ENCODE measurements at regions not wholly inside any gene's neighbourhood (a gene's known extent, or its start where the extent isn't known, plus 50 kb on each side); places are given as distances from the start of the nearest gene placed in this dataset.
A peak's percentile ranks its signal among the peaks of the same experiment; 100 is the strongest.
"Not testable (repeated sequence)": the region's sequence is repeated elsewhere in the genome, so short reads cannot be mapped to it uniquely, and the experiment has no call there.

GRCh38 chr22:26916236-26916635 lies 258.8 kb downstream of the MIAT start:
- no peak for DNase-seq (ENCODE audit: low read depth)

DNA sequence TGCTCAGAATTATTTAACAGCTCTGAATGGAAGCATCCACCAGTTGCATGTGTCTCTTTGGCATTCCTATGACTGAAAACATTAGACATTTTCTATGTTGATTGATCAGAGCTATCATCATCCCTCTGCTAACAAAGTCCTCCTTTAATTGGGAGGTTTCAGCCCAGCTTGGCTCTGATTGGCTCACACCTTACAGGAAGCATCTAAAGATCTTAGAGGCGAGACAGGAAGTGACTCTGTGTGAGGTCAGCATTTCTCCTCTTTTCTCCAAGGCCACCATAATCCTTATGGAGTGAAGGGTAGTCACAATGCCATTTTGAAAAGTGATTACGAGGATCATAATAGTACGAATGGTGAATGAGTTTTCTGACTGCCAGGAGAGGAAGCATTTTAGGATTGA lies 260.8 kb downstream of the MIAT start:
- DNase-seq (ENCODE audit: low read depth): no peak

DNA sequence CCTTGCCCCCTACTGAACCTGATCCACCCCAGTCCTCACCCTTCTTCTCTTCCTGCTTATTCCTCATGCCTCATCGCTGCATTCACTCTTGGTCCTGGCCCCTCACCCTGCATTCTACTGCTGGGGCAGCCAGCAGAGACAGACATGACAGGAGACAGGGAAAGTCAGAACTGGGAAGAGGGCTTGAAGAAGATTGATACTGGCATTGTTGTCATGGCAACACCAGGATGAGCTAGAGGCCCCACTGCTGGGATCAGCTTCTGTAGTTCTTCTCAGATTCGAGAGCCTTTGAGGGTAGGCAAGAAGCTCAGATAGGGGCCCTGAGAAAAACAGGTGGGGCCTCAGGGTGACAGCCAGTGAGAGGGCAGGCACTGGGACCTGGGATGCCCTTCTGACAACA lies 264.3 kb downstream of the MIAT start:
- DNase-seq (ENCODE audit: low read depth): no peak

- no peak for DNase-seq (ENCODE audit: low read depth)
These were observed 265.4 kb downstream of the MIAT start for GRCh38 chr22:26922806-26923205.

DNA sequence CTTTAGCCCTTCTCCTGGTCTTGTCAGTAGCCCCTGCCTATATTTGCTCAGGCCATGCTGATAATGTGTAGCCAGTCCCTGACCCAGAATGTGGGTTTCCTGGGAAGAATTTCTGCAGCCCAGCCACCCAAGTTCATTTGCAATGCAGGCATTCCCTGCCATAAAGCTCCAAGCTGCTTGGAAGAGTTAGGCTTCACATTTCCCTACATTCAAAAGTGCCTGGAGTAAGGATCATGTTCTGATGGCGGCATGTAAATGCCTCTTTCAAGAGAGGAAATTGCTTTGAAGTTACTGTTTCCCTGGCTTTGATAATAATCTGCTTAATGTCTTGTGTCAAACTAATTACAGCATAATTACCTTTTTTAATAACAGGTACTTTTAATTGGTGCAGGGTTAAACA lies 266.1 kb downstream of the MIAT start:
- DNase-seq (ENCODE audit: low read depth): no peak

DNA sequence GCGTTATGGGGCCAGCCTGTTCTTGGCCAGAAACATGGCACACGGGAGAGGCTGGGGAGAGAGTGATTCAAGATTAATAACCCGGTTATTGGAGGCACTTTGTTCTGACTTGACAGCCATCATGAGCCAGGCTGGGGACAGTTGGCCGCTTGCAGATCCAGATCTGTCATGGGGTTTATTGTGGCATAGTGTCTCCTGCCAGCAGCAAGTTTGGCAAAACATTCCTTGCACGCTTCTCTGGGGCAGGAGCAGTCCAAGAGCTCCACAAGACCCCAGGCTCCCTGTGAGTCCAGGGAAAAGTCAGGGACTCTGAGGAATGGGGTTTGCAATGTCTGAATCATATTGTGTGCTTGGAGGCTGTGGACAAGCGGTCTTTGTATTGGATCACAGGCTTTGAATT lies 270.4 kb downstream of the MIAT start:
- DNase-seq (ENCODE audit: low read depth): no peak

DNA sequence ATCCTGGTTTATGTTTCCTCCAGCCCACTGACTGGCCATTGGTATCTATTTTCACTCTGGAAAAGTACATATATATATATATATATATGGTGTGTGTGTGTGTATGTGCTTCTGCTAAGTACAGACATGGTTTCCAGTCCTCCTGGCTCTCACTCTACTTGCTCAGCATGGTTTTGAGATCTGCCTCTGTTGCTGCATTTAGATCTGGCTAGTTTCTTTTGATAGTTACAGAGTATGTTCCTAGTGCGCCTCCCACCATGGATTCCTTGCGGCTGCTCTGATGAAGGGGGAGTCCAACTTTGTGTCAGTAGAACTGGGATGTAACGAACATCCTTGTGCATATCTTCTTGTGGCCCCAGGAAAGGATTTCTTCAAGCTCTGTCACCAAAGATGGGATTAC lies 274.1 kb downstream of the MIAT start:
- no peak for DNase-seq (ENCODE audit: low read depth)

DNA sequence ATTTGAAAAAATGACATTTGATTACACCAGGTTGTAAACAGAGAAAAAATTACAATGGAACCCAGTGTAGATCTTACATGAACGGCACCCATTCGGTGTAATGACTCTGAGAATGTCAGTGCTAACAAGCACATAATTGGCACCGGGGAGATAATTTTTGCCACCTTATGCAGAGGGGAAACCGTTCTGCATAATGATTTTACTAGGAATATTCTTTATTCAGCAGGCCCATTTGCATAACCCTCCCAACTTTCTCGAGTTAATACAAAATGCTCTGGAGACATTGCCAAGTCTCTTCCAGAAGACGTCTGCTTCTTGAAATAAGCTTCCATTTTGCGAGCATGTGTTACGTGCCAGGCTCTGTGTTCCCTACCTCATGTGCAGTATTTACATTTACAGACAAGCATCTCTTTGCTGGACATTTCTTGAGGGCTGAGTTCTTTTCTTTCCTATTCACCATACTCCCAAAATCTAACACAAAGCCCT lies 275.8 kb downstream of the MIAT start:
- no peak for DNase-seq (ENCODE audit: low read depth)

DNA sequence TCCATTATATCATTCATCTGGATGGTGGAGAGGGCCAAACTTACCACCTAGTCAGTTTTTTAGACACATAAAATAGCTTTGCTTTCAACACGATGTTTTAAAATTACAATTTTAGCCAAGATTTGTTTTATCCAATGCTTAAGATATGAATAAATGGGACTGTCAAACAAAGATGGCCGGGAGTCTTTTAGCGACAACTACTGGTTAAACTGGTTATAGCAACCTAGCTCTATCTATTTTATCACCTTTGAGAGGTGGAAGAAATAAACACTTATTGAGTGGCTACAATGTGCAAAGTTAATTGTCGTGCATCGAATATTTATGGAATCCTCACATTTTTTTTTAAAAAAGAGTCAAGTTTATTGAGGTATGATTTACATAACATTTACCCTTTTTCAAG lies 279.8 kb downstream of the MIAT start:
- no peak for DNase-seq (ENCODE audit: low read depth)

GRCh38 chr22:26939466-26939865 lies 282.1 kb downstream of the MIAT start:
- no peak for DNase-seq (ENCODE audit: low read depth)

- no peak for DNase-seq (ENCODE audit: low read depth)
These were observed 284.7 kb downstream of the MIAT start for GRCh38 chr22:26941896-26942636.

- no peak for DNase-seq (ENCODE audit: low read depth)
These were observed 285.2 kb downstream of the MIAT start for GRCh38 chr22:26942637-26942957.

DNA sequence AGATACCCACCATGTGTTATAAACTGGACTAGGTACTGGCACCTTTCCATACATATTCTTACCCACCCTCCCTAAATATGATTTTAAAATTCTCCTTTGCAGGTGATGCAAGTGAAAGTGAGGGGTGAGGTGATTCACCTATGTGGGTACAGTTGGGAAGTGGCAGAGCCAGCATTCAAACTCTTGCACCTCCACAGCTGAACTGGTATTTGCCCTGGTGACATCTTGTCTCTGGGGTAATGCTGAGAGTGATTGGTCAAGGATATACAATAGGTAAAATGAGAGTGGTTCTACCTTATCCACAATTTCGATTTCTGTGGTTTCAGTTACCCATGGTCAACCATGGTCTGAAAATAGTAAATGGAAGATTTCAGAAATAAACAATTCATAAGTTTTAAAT lies 288.2 kb downstream of the MIAT start:
- no peak for DNase-seq (ENCODE audit: low read depth)

- peak; percentile 3 for DNase-seq (ENCODE audit: low read depth)
These were observed 291.8 kb downstream of the MIAT start for GRCh38 chr22:26949193-26949592.

DNA sequence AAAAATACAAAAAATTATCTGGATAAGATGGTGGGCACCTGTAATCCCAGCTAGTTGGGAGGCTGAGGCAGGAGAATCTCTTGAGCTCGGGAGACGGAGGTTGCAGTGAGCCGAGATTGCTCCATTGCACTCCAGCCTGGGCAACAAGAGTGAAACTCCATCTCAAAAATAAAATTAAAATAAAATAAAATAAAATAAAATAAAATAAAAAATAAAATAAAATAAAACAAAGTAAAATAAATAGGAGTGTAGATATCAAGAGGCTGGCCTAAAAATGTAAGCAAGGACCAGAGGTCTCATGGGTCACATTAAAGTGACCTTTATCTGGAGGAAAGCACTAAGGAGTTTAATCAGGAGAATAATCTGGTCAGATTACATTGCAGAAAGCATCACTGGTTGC lies 293.8 kb downstream of the MIAT start:
- not testable (repeated sequence) for DNase-seq (ENCODE audit: low read depth)

- DNase-seq (ENCODE audit: low read depth): no peak
These were observed 294.6 kb downstream of the MIAT start for GRCh38 chr22:26952004-26952403.

- no peak for DNase-seq (ENCODE audit: low read depth)
These were observed 295.1 kb downstream of the MIAT start for GRCh38 chr22:26952451-26953011.

- DNase-seq (ENCODE audit: low read depth): no peak
These were observed 295.9 kb downstream of the MIAT start for GRCh38 chr22:26953012-26953883.

DNA sequence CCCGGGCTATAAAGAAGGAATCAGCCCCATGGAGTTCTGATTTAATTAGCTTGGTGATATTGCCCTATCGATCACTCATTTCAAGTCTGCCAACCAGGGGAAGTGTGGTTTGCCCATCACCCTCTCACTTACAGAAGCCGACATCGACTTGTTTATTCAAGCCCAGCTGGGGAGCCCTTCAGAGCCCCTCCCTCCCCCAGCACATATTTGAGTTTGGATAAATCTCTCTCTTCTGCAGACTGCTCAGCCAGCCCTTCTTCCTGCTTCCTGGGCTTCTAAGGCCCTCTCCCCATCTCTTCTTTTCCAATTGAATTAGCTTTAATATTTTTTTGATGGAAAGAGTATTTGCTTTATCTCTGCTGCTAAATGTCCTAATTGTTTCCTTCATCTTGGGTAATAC lies 299.0 kb downstream of the MIAT start:
- DNase-seq (ENCODE audit: low read depth): no peak

- DNase-seq (ENCODE audit: low read depth): no peak
These were observed 299.8 kb downstream of the MIAT start for GRCh38 chr22:26957176-26957575.

GRCh38 chr22:26957897-26958296 lies 300.5 kb downstream of the MIAT start:
- DNase-seq (ENCODE audit: low read depth): no peak

DNA sequence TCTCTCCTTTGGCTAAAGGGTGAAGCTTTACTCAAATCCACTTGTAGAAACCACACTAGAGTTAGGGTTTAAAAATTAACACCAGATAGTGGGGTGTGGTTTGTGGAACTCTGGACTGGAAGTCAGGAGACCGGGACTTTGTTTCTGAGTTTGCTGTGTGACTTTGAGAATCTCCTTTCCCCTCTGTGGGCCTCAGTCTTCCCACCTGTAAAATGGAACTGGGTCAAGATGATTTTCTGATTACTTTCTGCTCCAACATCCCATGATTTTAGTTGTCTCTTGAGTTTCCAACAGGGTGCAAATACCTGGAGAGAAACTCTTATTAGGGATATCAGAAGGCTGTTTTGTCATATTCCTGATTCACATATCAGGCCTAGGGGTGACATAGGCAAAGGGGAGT lies 301.0 kb downstream of the MIAT start:
- no peak for DNase-seq (ENCODE audit: low read depth)

- DNase-seq (ENCODE audit: low read depth): no peak
These were observed 307.3 kb downstream of the MIAT start for GRCh38 chr22:26964642-26965041.

All from LHCN-M2 (cell line).